Mesothelial cell of epicardium (in vitro differentiated cells): ENCODE measurements at regions not wholly inside any gene's neighbourhood (a gene's known extent, or its start where the extent isn't known, plus 50 kb on each side); places are given as distances from the start of the nearest gene placed in this dataset.

Experiments
- DNase-seq, 2 experiments: peaks; one replicate each; pipeline ENCODE4 v3.0.0; 2021; ENCODE audit warnings: low spot score in 2 of 2; ENCODE audit not compliant: unreplicated experiment in 2 of 2
- H3K27ac Mint-ChIP-seq: 2 replicates; pipeline ENCODE4 v1.8.0; 2021; ENCODE audit warnings: mixed read lengths
- H3K27me3 Mint-ChIP-seq: 2 replicates; pipeline ENCODE4 v1.8.0; 2021; ENCODE audit warnings: low read depth, mixed read lengths
- H3K36me3 Mint-ChIP-seq: 2 replicates; pipeline ENCODE4 v1.8.0; 2021; ENCODE audit warnings: mixed read lengths
- H3K4me1 Mint-ChIP-seq: 2 replicates; pipeline ENCODE4 v1.8.0; 2021; ENCODE audit warnings: mixed read lengths
- H3K4me3 Mint-ChIP-seq: 2 replicates; pipeline ENCODE4 v1.8.0; 2021; ENCODE audit warnings: mild to moderate bottlenecking, moderate library complexity, mixed read lengths
- H3K9me3 Mint-ChIP-seq: 2 replicates; pipeline ENCODE4 v1.8.0; 2021; ENCODE audit warnings: mixed read lengths
- CTCF ChIP-seq: fragments of 200-600 bp; sonication (generic); IDR thresholded peaks from one replicate; pipeline ENCODE4 v1.5.0; 2021; ENCODE audit warnings: antibody characterized with exemption; ENCODE audit not compliant: unreplicated experiment

GRCh38 chr1:38430949-38431348, 384.4 kb upstream of the POU3F1 start:
- no peaks in the 10 kb centered on the region for H3K4me1 Mint-ChIP-seq
- TF ChIP-seq CTCF, result no peak
- H3K27ac Mint-ChIP-seq, result no peak overlapping the region
- H3K4me3 Mint-ChIP-seq, result no peak overlapping the region
- H3K27me3 Mint-ChIP-seq, result peaks cover 48% of the 10 kb centered on the region
- no peak for DNase-seq
- H3K36me3 Mint-ChIP-seq, result no peaks in the 10 kb centered on the region
- H3K9me3 Mint-ChIP-seq, result no peaks in the 10 kb centered on the region

GRCh38 chr1:38424677-38425076, 378.1 kb upstream of the POU3F1 start:
- Mint-ChIP-seq H3K27me3 (peaks cover 28% of the 10 kb centered on the region), H3K4me1 (no peaks in the 10 kb centered on the region), H3K36me3 (no peaks in the 10 kb centered on the region), H3K27ac (no peak overlapping the region), H3K4me3 (no peak overlapping the region), H3K9me3 (no peaks in the 10 kb centered on the region)
- TF ChIP-seq CTCF, result no peak
- DNase-seq, result no peak

- no peak for DNase-seq
- TF ChIP-seq CTCF, result no peak
- Mint-ChIP-seq H3K4me1 (peaks cover 2% of the 10 kb centered on the region), H3K27me3 (peaks cover 35% of the 10 kb centered on the region), H3K36me3 (no peaks in the 10 kb centered on the region), H3K27ac (no peak overlapping the region), H3K4me3 (no peak overlapping the region), H3K9me3 (peaks cover 4% of the 10 kb centered on the region)
These were observed 374.1 kb upstream of the POU3F1 start for GRCh38 chr1:38420666-38421065.

GRCh38 chr1:38418195-38419030, 371.8 kb upstream of the POU3F1 start:
- H3K9me3 Mint-ChIP-seq, result peaks cover 23% of the 10 kb centered on the region
- H3K36me3 Mint-ChIP-seq, result no peaks in the 10 kb centered on the region
- H3K4me1 Mint-ChIP-seq, result peaks cover 2% of the 10 kb centered on the region
- peaks cover 34% of the 10 kb centered on the region for H3K27me3 Mint-ChIP-seq
- H3K27ac Mint-ChIP-seq, result no peak overlapping the region
- TF ChIP-seq CTCF, result no peak
- no peak for DNase-seq
- H3K4me3 Mint-ChIP-seq, result no peak overlapping the region

GRCh38 chr1:38403667-38404066, 357.1 kb upstream of the POU3F1 start:
- H3K4me3 Mint-ChIP-seq, result no peak overlapping the region
- no peaks in the 10 kb centered on the region for H3K4me1 Mint-ChIP-seq
- no peak for DNase-seq
- no peak overlapping the region for H3K27ac Mint-ChIP-seq
- H3K36me3 Mint-ChIP-seq, result peaks cover 2% of the 10 kb centered on the region
- TF ChIP-seq CTCF, result no peak
- peaks cover 53% of the 10 kb centered on the region for H3K9me3 Mint-ChIP-seq
- peaks cover 11% of the 10 kb centered on the region for H3K27me3 Mint-ChIP-seq
